ENCODE measurements at regions not wholly inside any gene's neighbourhood (a gene's known extent, or its start where the extent isn't known, plus 50 kb on each side); places are given as distances from the start of the nearest gene placed in this dataset.

GRCh38 chr18:70423988-70424387 is 135.1 kb downstream of the SOCS6 start:
- TF ChIP-seq CEBPB (IDR thresholded peaks at IDR 0.05; ENCODE audit: low read depth) (no peak), SP1 (IDR thresholded peaks at IDR 0.05; ENCODE audit: low read depth) (no peak), EZH2 (IDR thresholded peaks at IDR 0.05) (no peak), TCF7L2 (IDR thresholded peaks at IDR 0.05; ENCODE audit: borderline replicate concordance, extremely low read depth, insufficient read depth, insufficient read length) (no peak), POLR2AphosphoS5 (IDR thresholded peaks at IDR 0.05; ENCODE audit: low read depth, low read length) (peak; percentile 53; the same call in 1 of the 2 replicates)

Measured in HCT116 (cell line).